PC-3 (cell line): ENCODE measurements at regions not wholly inside any gene's neighbourhood (a gene's known extent, or its start where the extent isn't known, plus 50 kb on each side); places are given as distances from the start of the nearest gene placed in this dataset.

Experiments used
- ATAC-seq: fragments of 200-7000 bp; cut with Tn5 transposase; 2 replicates; pipeline ENCODE4 v1.9.1; 2020; ENCODE audit warnings: mild to moderate bottlenecking, moderate library complexity
- BruUV-seq: library from RNA; stranded (reverse); fragments of 400-500 nt; replicated peaks from 2 replicates; lab custom pipeline; 2021; lab: Mats Ljungman, UMichigan
- CTCF ChIA-PET: fragments of 300-600 bp; sonication (Branson Sonifier 250); formaldehyde crosslinking; loops from one replicate; lab custom pipeline; 2022; ENCODE audit warnings: antibody characterized with exemption; lab: Charles Lee
- POLR2A ChIA-PET: fragments of 300-600 bp; sonication (Branson Sonifier 250); formaldehyde crosslinking; loops from one replicate; lab custom pipeline; 2022; ENCODE audit warnings: antibody characterized with exemption; ENCODE audit not compliant: unreplicated experiment; lab: Charles Lee
- DNase-seq: peaks from one replicate; pipeline ENCODE4 v3.0.0-alpha.2; 2015
- H2AFZ ChIP-seq: fragments of 300-600 bp; sonication (generic); 2 replicates; pipeline ENCODE4 v1.6.0; 2016; ENCODE audit warnings: antibody characterized with exemption, low read length
- H3F3A ChIP-seq: fragments of 300-600 bp; sonication (generic); one replicate; pipeline ENCODE4 v1.6.0; 2017; ENCODE audit warnings: antibody characterized with exemption, low read length, control low read depth, mild to moderate bottlenecking; ENCODE audit not compliant: unreplicated experiment
- H3K27ac ChIP-seq: fragments of 300-600 bp; sonication (generic); 2 replicates; pipeline ENCODE4 v1.5.1; 2016; ENCODE audit warnings: mild to moderate bottlenecking, low read length
- H3K27me3 ChIP-seq: fragments of 300-600 bp; sonication (generic); 2 replicates; pipeline ENCODE4 v1.6.1; 2016; ENCODE audit warnings: low read length, mixed read lengths
- H3K36me3 ChIP-seq: fragments of 300-600 bp; sonication (generic); 2 replicates; pipeline ENCODE4 v1.6.1; 2016; ENCODE audit warnings: low read depth, mixed run types, low read length, mixed read lengths
- H3K4me1 ChIP-seq: fragments of 300-600 bp; sonication (generic); 2 replicates; pipeline ENCODE4 v1.5.1; 2016; ENCODE audit warnings: low read length; ENCODE audit not compliant: insufficient read depth
- H3K4me2 ChIP-seq: fragments of 300-600 bp; sonication (generic); 2 replicates; pipeline ENCODE4 v1.6.0; 2016; ENCODE audit warnings: low read length
- H3K4me3 ChIP-seq: fragments of 300-600 bp; sonication (generic); 2 replicates; pipeline ENCODE4 v1.5.1; 2016; ENCODE audit warnings: mild to moderate bottlenecking, low read length, mixed read lengths
- H3K79me2 ChIP-seq: fragments of 300-600 bp; sonication (generic); 2 replicates; pipeline ENCODE4 v1.6.1; 2017; ENCODE audit warnings: low read length, mixed read lengths
- H3K9ac ChIP-seq: fragments of 300-600 bp; sonication (generic); 2 replicates; pipeline ENCODE4 v1.6.0; 2016; ENCODE audit warnings: mild to moderate bottlenecking, low read length
- H3K9me2 ChIP-seq: fragments of 300-600 bp; sonication (generic); replicated peaks from 2 replicates; pipeline ENCODE4 v1.6.1; 2016; ENCODE audit warnings: mixed run types, low read length, mixed read lengths
- H3K9me3 ChIP-seq: fragments of 300-600 bp; sonication (generic); 2 replicates; pipeline ENCODE4 v1.6.1; 2016; ENCODE audit warnings: low read length, mixed read lengths
- H4K20me1 ChIP-seq: fragments of 300-600 bp; sonication (generic); 2 replicates; pipeline ENCODE4 v1.6.1; 2016; ENCODE audit warnings: low read length, mixed read lengths
- CTCF ChIP-seq: fragments of 300-600 bp; sonication (generic); conservative IDR thresholded peaks from 2 replicates; pipeline ENCODE4 v1.5.1; 2017; ENCODE audit warnings: antibody characterized with exemption, low read depth, mild to moderate bottlenecking, low read length
- EZH2 ChIP-seq: fragments of 300-600 bp; sonication (generic); IDR thresholded peaks from one replicate; pipeline ENCODE4 v1.6.1; 2017; ENCODE audit warnings: antibody characterized with exemption, mild to moderate bottlenecking, low read length; ENCODE audit not compliant: unreplicated experiment
- EZH2phosphoT487 ChIP-seq: fragments of 300-600 bp; sonication (generic); IDR thresholded peaks from 2 replicates; pipeline ENCODE4 v1.6.1; 2018; ENCODE audit warnings: mild to moderate bottlenecking, antibody characterized with exemption, low read length, borderline replicate concordance
- intact Hi-C: fragments of 100-400 bp; cut with micrococcal nuclease; formaldehyde crosslinking; loops from 2 replicates; pipeline ENCODE4 v1.9.0; 2023

GRCh38 chr5:111673891-111674626, 82.9 kb downstream of the NREP start:
- Histone ChIP-seq H3K36me3 (no peaks in the 10 kb centered on the region), H3K27me3 (no peaks in the 10 kb centered on the region), H3F3A (no peaks in the 10 kb centered on the region), H3K79me2 (no peaks in the 10 kb centered on the region), H3K4me2 (no peak overlapping the region), H3K9me2 (no peaks in the 10 kb centered on the region), H3K4me3 (no peak overlapping the region), H2AFZ (no peak overlapping the region), H4K20me1 (no peaks in the 10 kb centered on the region), H3K27ac (no peak overlapping the region), H3K9me3 (no peaks in the 10 kb centered on the region), H3K9ac (no peak overlapping the region), H3K4me1 (peaks cover under 1% of the 10 kb centered on the region)
- no peak for TF ChIP-seq EZH2
- no peak for TF ChIP-seq EZH2phosphoT487
- no peak for TF ChIP-seq CTCF
- DNase-seq (no peak), ATAC-seq (no peak)
- POLR2A ChIA-PET, result no interaction called here
- no TSS peak for BruUV-seq
- CTCF ChIA-PET, result no interaction called here
- intact Hi-C loops, result no loop called here

- DNase-seq (no peak), ATAC-seq (no peak)
- Histone ChIP-seq H3K9me3 (no peaks in the 10 kb centered on the region), H3K36me3 (no peaks in the 10 kb centered on the region), H3K79me2 (no peaks in the 10 kb centered on the region), H3K27me3 (no peaks in the 10 kb centered on the region), H4K20me1 (no peaks in the 10 kb centered on the region), H3K27ac (no peak overlapping the region), H3K9me2 (no peaks in the 10 kb centered on the region), H2AFZ (no peak overlapping the region), H3K4me1 (peaks cover 10% of the 10 kb centered on the region), H3F3A (no peaks in the 10 kb centered on the region), H3K4me3 (no peak overlapping the region), H3K9ac (no peak overlapping the region), H3K4me2 (no peak overlapping the region)
- BruUV-seq, result no TSS peak
- ChIA-PET POLR2A (no interaction called here), CTCF (interaction anchor here (1.0 kb wide), 1 partner anchor 121 kb away, joined by 3 read pairs; no protein-coding TSS in a partner anchor)
- TF ChIP-seq EZH2 (no peak), CTCF (no peak), EZH2phosphoT487 (no peak)
- intact Hi-C loops, result no loop called here
These were observed 84.9 kb downstream of the NREP start for GRCh38 chr5:111672099-111672498.
